Mammary epithelial cell (primary cell): ENCODE measurements at regions not wholly inside any gene's neighbourhood (a gene's known extent, or its start where the extent isn't known, plus 50 kb on each side); places are given as distances from the start of the nearest gene placed in this dataset.
"Not testable (repeated sequence)": the region's sequence is repeated elsewhere in the genome, so short reads cannot be mapped to it uniquely, and the experiment has no call there.

Experiments used
- CTCF ChIP-seq, 2 donors: IDR thresholded peaks in 1 of 2; conservative IDR thresholded peaks in 1 of 2; 2 replicates each; pipeline ENCODE4 v1.5.1; 2011 to 2012; ENCODE audit warnings: inconsistent platforms in 2 of 2, low read length in 2 of 2, mild to moderate bottlenecking in 2 of 2, control low read depth in 1 of 2, low read depth in 1 of 2; ENCODE audit not compliant: insufficient read depth in 1 of 2; ENCODE audit errors: extremely low read depth in 1 of 2
- EZH2 ChIP-seq: IDR thresholded peaks from 2 replicates; pipeline ENCODE4 v1.6.1; 2012; ENCODE audit warnings: low read length, inconsistent platforms, borderline replicate concordance

- TF ChIP-seq CTCF (conservative IDR thresholded peaks at IDR 0.05 in 1 of 2, IDR thresholded peaks at IDR 0.05 in 1 of 2; ENCODE audit: extremely low read depth in 1 of 2, insufficient read depth in 1 of 2, low read depth in 1 of 2, low read length in 2 of 2); EZH2: not testable (repeated sequence)
Measured at GRCh38 chr20:25813511-25813910, 116.9 kb upstream of the ZNF337 start.
